ENCODE measurements at regions not wholly inside any gene's neighbourhood (a gene's known extent, or its start where the extent isn't known, plus 50 kb on each side); places are given as distances from the start of the nearest gene placed in this dataset.
"Not testable (repeated sequence)": the region's sequence is repeated elsewhere in the genome, so short reads cannot be mapped to it uniquely, and the experiment has no call there.

DNA sequence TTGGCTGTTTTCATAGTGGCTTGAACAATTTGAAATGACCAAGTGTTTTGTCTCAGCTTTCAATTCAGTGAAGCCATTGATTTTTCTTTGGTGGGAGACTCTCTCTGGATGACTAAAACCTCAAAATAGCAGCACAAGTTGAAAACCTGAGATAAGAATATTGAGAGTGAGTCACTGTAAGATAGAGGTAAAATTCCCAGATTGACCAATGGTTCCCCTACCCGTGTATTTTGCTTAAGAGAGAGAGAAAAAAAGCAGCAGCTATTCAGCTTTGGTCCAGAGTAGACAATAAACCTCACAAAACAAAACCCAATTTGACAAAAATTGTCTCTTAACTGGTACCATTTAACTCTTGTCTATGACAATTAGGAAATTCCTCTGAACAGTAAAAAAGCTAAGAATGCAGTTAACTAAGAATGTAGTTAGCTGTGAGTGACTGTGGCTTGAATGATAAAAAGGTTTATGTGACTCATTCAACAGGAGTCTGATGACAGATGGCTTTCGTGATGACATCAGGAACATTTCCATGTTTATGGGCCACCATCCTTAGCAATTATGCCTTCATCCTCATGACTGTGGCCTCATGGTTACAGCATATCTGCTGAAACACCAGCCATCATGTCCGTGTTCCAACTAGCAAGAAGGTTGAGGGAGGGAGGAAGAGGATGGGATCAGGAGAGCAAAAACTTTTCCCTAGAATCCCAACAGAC, 356.9 kb downstream of the NDFIP2 start:
- Histone ChIP-seq H3K4me3 (ENCODE audit: control insufficient read depth in 2 of 3, extremely low read depth in 1 of 3, insufficient read depth in 2 of 3, low read depth in 1 of 3, low read length in 3 of 3) (no peak overlapping the region), H3K9ac (ENCODE audit: control insufficient read depth, extremely low read depth, insufficient read depth, low read length) (no peak overlapping the region), H3K36me3 (ENCODE audit: control insufficient read depth in 2 of 2, extremely low read depth in 1 of 2, insufficient read depth in 2 of 2, low read length in 2 of 2) (no peaks in the 10 kb centered on the region), H3K4me2 (ENCODE audit: control insufficient read depth, extremely low read depth, insufficient read depth, low read depth, low read length) (no peak overlapping the region), H3K9me3 (ENCODE audit: control insufficient read depth, low read depth, low read length) (no peaks in the 10 kb centered on the region), H3K27me3 (ENCODE audit: control insufficient read depth, extremely low read depth, insufficient read depth, low read length) (no peaks in the 10 kb centered on the region), H3K9me1 (ENCODE audit: control insufficient read depth, extremely low read depth, insufficient read depth, low read length) (no peaks in the 10 kb centered on the region), H3K27ac (ENCODE audit: control insufficient read depth, insufficient read depth, low read length) (no peak overlapping the region), H3K4me1 (ENCODE audit: control insufficient read depth, extremely low read depth, insufficient read depth, low read length) (no peaks in the 10 kb centered on the region), H2AFZ (ENCODE audit: control insufficient read depth, low read length) (no peak overlapping the region), H4K20me1 (ENCODE audit: control insufficient read depth, extremely low read depth, insufficient read depth, low read length) (no peaks in the 10 kb centered on the region), H3K79me2 (ENCODE audit: control insufficient read depth, insufficient read depth, low read length) (no peaks in the 10 kb centered on the region)
- no peak for TF ChIP-seq EZH2 (IDR thresholded peaks at IDR 0.05; ENCODE audit: low read length)
- TF ChIP-seq, protein P1, sequence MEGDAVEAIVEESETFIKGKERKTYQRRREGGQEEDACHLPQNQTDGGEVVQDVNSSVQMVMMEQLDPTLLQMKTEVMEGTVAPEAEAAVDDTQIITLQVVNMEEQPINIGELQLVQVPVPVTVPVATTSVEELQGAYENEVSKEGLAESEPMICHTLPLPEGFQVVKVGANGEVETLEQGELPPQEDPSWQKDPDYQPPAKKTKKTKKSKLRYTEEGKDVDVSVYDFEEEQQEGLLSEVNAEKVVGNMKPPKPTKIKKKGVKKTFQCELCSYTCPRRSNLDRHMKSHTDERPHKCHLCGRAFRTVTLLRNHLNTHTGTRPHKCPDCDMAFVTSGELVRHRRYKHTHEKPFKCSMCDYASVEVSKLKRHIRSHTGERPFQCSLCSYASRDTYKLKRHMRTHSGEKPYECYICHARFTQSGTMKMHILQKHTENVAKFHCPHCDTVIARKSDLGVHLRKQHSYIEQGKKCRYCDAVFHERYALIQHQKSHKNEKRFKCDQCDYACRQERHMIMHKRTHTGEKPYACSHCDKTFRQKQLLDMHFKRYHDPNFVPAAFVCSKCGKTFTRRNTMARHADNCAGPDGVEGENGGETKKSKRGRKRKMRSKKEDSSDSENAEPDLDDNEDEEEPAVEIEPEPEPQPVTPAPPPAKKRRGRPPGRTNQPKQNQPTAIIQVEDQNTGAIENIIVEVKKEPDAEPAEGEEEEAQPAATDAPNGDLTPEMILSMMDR (optimal IDR thresholded peaks at IDR 0.05 in 1 of 3, IDR thresholded peaks at IDR 0.05 in 1 of 3, conservative IDR thresholded peaks at IDR 0.05 in 1 of 3; ENCODE audit: extremely low read depth in 1 of 3, insufficient read depth in 2 of 3, low read length in 3 of 3): no peak
- dilution Hi-C loops (cut with MboI; ENCODE audit: extremely low pct_ligation_motif_present, low sequenced_read_pairs): no loop called here
- FAIRE-seq (peak; percentile 44), DNase-seq (ENCODE audit: low read depth, low spot score) (no peak)

DNA sequence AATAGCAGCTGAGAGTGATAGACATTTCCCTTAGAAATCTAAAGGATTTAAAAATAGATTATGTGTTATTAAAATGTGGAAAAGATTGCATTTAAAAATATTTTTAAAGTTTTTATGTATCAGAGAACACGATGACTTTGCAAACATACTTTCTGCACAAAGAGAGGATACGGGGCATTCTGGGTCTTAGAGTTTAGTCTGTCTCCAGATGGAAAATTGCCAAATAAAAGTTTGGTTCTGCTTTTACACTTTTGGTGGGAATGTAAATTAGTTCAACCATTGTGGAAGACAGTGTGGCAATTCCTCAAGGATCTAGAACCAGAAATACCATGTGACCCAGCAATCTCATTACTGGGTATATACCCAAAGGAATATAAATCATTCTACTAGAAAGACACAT, 355.2 kb downstream of the NDFIP2 start:
- H3K27ac ChIP-seq (ENCODE audit: control insufficient read depth, insufficient read depth, low read length); H3K79me2 ChIP-seq (ENCODE audit: control insufficient read depth, insufficient read depth, low read length); H3K9me1 ChIP-seq (ENCODE audit: control insufficient read depth, extremely low read depth, insufficient read depth, low read length); H3K27me3 ChIP-seq (ENCODE audit: control insufficient read depth, extremely low read depth, insufficient read depth, low read length); dilution Hi-C loops (cut with MboI; ENCODE audit: extremely low pct_ligation_motif_present, low sequenced_read_pairs); DNase-seq (ENCODE audit: low read depth, low spot score); H3K9ac ChIP-seq (ENCODE audit: control insufficient read depth, extremely low read depth, insufficient read depth, low read length); FAIRE-seq; H3K4me1 ChIP-seq (ENCODE audit: control insufficient read depth, extremely low read depth, insufficient read depth, low read length); H2AFZ ChIP-seq (ENCODE audit: control insufficient read depth, low read length); H3K36me3 ChIP-seq (ENCODE audit: control insufficient read depth in 2 of 2, extremely low read depth in 1 of 2, insufficient read depth in 2 of 2, low read length in 2 of 2); H3K4me2 ChIP-seq (ENCODE audit: control insufficient read depth, extremely low read depth, insufficient read depth, low read depth, low read length); H3K4me3 ChIP-seq (ENCODE audit: control insufficient read depth in 2 of 3, extremely low read depth in 1 of 3, insufficient read depth in 2 of 3, low read depth in 1 of 3, low read length in 3 of 3); H3K9me3 ChIP-seq (ENCODE audit: control insufficient read depth, low read depth, low read length); H4K20me1 ChIP-seq (ENCODE audit: control insufficient read depth, extremely low read depth, insufficient read depth, low read length): not testable (repeated sequence)

DNA sequence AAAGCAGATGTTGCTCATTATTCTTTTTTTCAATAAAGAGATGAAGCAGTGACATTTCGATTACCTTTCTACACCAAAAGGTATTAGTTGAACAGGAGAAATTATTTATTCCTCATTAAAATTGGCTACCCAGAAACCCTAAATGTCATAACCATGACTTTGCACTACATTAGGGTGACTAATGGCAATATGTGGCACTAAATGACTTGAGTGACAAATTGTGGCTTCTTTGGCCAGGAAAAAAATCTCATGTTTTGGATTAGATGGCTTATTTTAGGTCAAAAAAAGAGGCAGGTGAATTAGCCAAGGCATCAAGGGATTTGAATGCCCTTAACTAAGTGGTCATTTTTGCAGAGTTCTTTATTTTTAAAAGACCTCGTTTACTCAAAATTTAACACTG, 353.9 kb downstream of the NDFIP2 start:
- no peak overlapping the region for H3K27ac ChIP-seq (ENCODE audit: control insufficient read depth, insufficient read depth, low read length)
- no peaks in the 10 kb centered on the region for H3K4me1 ChIP-seq (ENCODE audit: control insufficient read depth, extremely low read depth, insufficient read depth, low read length)
- H3K4me3 ChIP-seq (ENCODE audit: control insufficient read depth in 2 of 3, extremely low read depth in 1 of 3, insufficient read depth in 2 of 3, low read depth in 1 of 3, low read length in 3 of 3): no peak overlapping the region
- TF ChIP-seq, protein P1 (optimal IDR thresholded peaks at IDR 0.05 in 1 of 3, IDR thresholded peaks at IDR 0.05 in 1 of 3, conservative IDR thresholded peaks at IDR 0.05 in 1 of 3; ENCODE audit: extremely low read depth in 1 of 3, insufficient read depth in 2 of 3, low read length in 3 of 3): no peak
- no peak for TF ChIP-seq EZH2 (IDR thresholded peaks at IDR 0.05; ENCODE audit: low read length)
- H3K9ac ChIP-seq (ENCODE audit: control insufficient read depth, extremely low read depth, insufficient read depth, low read length): no peak overlapping the region
- H3K9me1 ChIP-seq (ENCODE audit: control insufficient read depth, extremely low read depth, insufficient read depth, low read length): no peaks in the 10 kb centered on the region
- no peaks in the 10 kb centered on the region for H3K79me2 ChIP-seq (ENCODE audit: control insufficient read depth, insufficient read depth, low read length)
- H3K9me3 ChIP-seq (ENCODE audit: control insufficient read depth, low read depth, low read length): no peaks in the 10 kb centered on the region
- H3K36me3 ChIP-seq (ENCODE audit: control insufficient read depth in 2 of 2, extremely low read depth in 1 of 2, insufficient read depth in 2 of 2, low read length in 2 of 2): no peaks in the 10 kb centered on the region
- no peak overlapping the region for H3K4me2 ChIP-seq (ENCODE audit: control insufficient read depth, extremely low read depth, insufficient read depth, low read depth, low read length)
- no peaks in the 10 kb centered on the region for H4K20me1 ChIP-seq (ENCODE audit: control insufficient read depth, extremely low read depth, insufficient read depth, low read length)
- DNase-seq (ENCODE audit: low read depth, low spot score): no peak
- dilution Hi-C loops (cut with MboI; ENCODE audit: extremely low pct_ligation_motif_present, low sequenced_read_pairs): no loop called here
- no peak for FAIRE-seq
- H3K27me3 ChIP-seq (ENCODE audit: control insufficient read depth, extremely low read depth, insufficient read depth, low read length): no peaks in the 10 kb centered on the region
- no peak overlapping the region for H2AFZ ChIP-seq (ENCODE audit: control insufficient read depth, low read length)

Data from keratinocyte (primary cell).